GM21528 (cell line): ENCODE measurements at regions not wholly inside any gene's neighbourhood (a gene's known extent, or its start where the extent isn't known, plus 50 kb on each side); places are given as distances from the start of the nearest gene placed in this dataset.
"Not testable (repeated sequence)": the region's sequence is repeated elsewhere in the genome, so short reads cannot be mapped to it uniquely, and the experiment has no call there.

ENCODE experiments used
- ATAC-seq: cut with Tn5 transposase; IDR thresholded peaks from one replicate; pipeline ENCODE4 v1.9.1; 2021; ENCODE audit warnings: mild to moderate bottlenecking, moderate library complexity; ENCODE audit not compliant: unreplicated experiment, low FRiP score

- not testable (repeated sequence) for ATAC-seq
Observed at GRCh38 chr2:188033240-188033639, 258.4 kb upstream of the GULP1 start.

- ATAC-seq: not testable (repeated sequence)
Observed at GRCh38 chr2:188034102-188034501, 257.6 kb upstream of the GULP1 start.

GRCh38 chr2:188035377-188035776 lies 256.3 kb upstream of the GULP1 start:
- ATAC-seq: not testable (repeated sequence)

GRCh38 chr2:188036786-188037185 lies 254.9 kb upstream of the GULP1 start:
- ATAC-seq: not testable (repeated sequence)

- no peak for ATAC-seq
Observed at GRCh38 chr2:188039307-188039706, 252.4 kb upstream of the GULP1 start.

GRCh38 chr2:188042412-188042811 lies 249.3 kb upstream of the GULP1 start:
- no peak for ATAC-seq

GRCh38 chr2:188045016-188045415 lies 246.7 kb upstream of the GULP1 start:
- no peak for ATAC-seq

GRCh38 chr2:188046437-188046836 lies 245.2 kb upstream of the GULP1 start:
- ATAC-seq: no peak

- ATAC-seq: no peak
Observed at GRCh38 chr2:188047735-188048134, 243.9 kb upstream of the GULP1 start.

GRCh38 chr2:188050726-188051125 lies 240.9 kb upstream of the GULP1 start:
- ATAC-seq: no peak

- ATAC-seq: no peak
Observed at GRCh38 chr2:188051706-188052105, 240.0 kb upstream of the GULP1 start.

GRCh38 chr2:188065386-188065785 lies 226.3 kb upstream of the GULP1 start:
- ATAC-seq: no peak

GRCh38 chr2:188068093-188068492 lies 223.6 kb upstream of the GULP1 start:
- no peak for ATAC-seq

GRCh38 chr2:188076149-188077056 lies 215.3 kb upstream of the GULP1 start:
- ATAC-seq: peak; percentile 66

- no peak for ATAC-seq
Observed at GRCh38 chr2:188077757-188078156, 213.9 kb upstream of the GULP1 start.

GRCh38 chr2:188078534-188078933 lies 213.1 kb upstream of the GULP1 start:
- ATAC-seq: no peak

- ATAC-seq: no peak
Observed at GRCh38 chr2:188079196-188079595, 212.5 kb upstream of the GULP1 start.

- no peak for ATAC-seq
Observed at GRCh38 chr2:188085421-188085820, 206.3 kb upstream of the GULP1 start.

- ATAC-seq: no peak
Observed at GRCh38 chr2:188089901-188090300, 201.8 kb upstream of the GULP1 start.

GRCh38 chr2:188091220-188091619 lies 200.5 kb upstream of the GULP1 start:
- no peak for ATAC-seq

- ATAC-seq: no peak
Observed at GRCh38 chr2:188092734-188093133, 198.9 kb upstream of the GULP1 start.

GRCh38 chr2:188096910-188097309 lies 194.8 kb upstream of the GULP1 start:
- ATAC-seq: no peak
